GM20000 (cell line): ENCODE measurements at regions not wholly inside any gene's neighbourhood (a gene's known extent, or its start where the extent isn't known, plus 50 kb on each side); places are given as distances from the start of the nearest gene placed in this dataset.

ENCODE experiments used
- DNase-seq: peaks from one replicate; pipeline ENCODE4 v3.0.0; 2012; ENCODE audit warnings: low spot score
- CTCF ChIP-seq: IDR thresholded peaks from 2 replicates; pipeline ENCODE4 v1.5.1; 2012; ENCODE audit warnings: mild to moderate bottlenecking, control low read depth; ENCODE audit errors: extremely low read depth, missing control alignments

- no peak for TF ChIP-seq CTCF
- no peak for DNase-seq
Measured at GRCh38 chr13:72041165-72041564, 174.2 kb upstream of the DACH1 start.

GRCh38 chr13:72039126-72039525 lies 172.1 kb upstream of the DACH1 start:
- no peak for DNase-seq
- TF ChIP-seq CTCF, result no peak

GRCh38 chr13:72029981-72030380 lies 163.0 kb upstream of the DACH1 start:
- DNase-seq, result no peak
- no peak for TF ChIP-seq CTCF

GRCh38 chr13:72025836-72026235 lies 158.8 kb upstream of the DACH1 start:
- no peak for DNase-seq
- no peak for TF ChIP-seq CTCF

GRCh38 chr13:72023895-72024294 lies 156.9 kb upstream of the DACH1 start:
- no peak for DNase-seq
- no peak for TF ChIP-seq CTCF

GRCh38 chr13:72005455-72005854 lies 138.5 kb upstream of the DACH1 start:
- no peak for TF ChIP-seq CTCF
- DNase-seq, result no peak

GRCh38 chr13:72004784-72005374 lies 137.9 kb upstream of the DACH1 start:
- no peak for TF ChIP-seq CTCF
- no peak for DNase-seq
